Panc1 (cell line): ENCODE measurements at regions not wholly inside any gene's neighbourhood (a gene's known extent, or its start where the extent isn't known, plus 50 kb on each side); places are given as distances from the start of the nearest gene placed in this dataset.

Experiments
- TCF7L2 ChIP-seq: IDR thresholded peaks from 2 replicates; pipeline ENCODE4 v1.6.1; 2011; ENCODE audit warnings: mild to moderate bottlenecking, low read depth, low read length, inconsistent platforms
- TF ChIP-seq, protein P1 (sequence below): fragments of 450-650 bp; IDR thresholded peaks from 2 replicates; pipeline ENCODE4 v1.5.1; 2017; ENCODE audit warnings: mild to moderate bottlenecking

DNA sequence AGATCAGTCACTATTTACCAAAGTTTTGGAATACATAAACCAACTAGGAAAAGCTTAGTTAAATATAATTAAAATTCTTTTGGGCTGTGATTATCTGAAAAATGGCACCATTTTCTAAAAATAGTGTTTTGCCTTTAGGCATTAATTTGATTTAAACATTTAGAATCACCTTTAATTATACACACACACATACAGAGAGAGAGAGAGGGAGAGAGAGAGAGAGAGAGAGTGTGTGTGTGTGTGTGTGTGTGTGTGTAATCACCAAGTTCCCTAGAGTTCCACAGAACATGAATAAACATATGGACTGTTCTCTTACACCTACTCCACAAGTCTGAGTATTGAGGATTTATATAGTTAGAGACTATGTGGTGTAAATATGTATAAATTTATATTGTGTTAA is 141.2 kb upstream of the ATXN1 start:
- TF ChIP-seq, protein P1, sequence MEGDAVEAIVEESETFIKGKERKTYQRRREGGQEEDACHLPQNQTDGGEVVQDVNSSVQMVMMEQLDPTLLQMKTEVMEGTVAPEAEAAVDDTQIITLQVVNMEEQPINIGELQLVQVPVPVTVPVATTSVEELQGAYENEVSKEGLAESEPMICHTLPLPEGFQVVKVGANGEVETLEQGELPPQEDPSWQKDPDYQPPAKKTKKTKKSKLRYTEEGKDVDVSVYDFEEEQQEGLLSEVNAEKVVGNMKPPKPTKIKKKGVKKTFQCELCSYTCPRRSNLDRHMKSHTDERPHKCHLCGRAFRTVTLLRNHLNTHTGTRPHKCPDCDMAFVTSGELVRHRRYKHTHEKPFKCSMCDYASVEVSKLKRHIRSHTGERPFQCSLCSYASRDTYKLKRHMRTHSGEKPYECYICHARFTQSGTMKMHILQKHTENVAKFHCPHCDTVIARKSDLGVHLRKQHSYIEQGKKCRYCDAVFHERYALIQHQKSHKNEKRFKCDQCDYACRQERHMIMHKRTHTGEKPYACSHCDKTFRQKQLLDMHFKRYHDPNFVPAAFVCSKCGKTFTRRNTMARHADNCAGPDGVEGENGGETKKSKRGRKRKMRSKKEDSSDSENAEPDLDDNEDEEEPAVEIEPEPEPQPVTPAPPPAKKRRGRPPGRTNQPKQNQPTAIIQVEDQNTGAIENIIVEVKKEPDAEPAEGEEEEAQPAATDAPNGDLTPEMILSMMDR: no peak
- TF ChIP-seq TCF7L2: no peak
